ENCODE measurements at regions not wholly inside any gene's neighbourhood (a gene's known extent, or its start where the extent isn't known, plus 50 kb on each side); places are given as distances from the start of the nearest gene placed in this dataset.

- no peak for TF ChIP-seq CTCF (IDR thresholded peaks at IDR 0.05; ENCODE audit: low read depth, low read length)
- H3K27me3 ChIP-seq, result no peaks in the 10 kb centered on the region
- no peak overlapping the region for H3K27ac ChIP-seq
- H3K36me3 ChIP-seq, result no peaks in the 10 kb centered on the region
- no peaks in the 10 kb centered on the region for H3K9me3 ChIP-seq (ENCODE audit: low read depth)
- no peak overlapping the region for H3K4me3 ChIP-seq
- no peaks in the 10 kb centered on the region for H3K4me1 ChIP-seq (ENCODE audit: low read depth)
- no peak for DNase-seq (ENCODE audit: low read depth in 1 of 2, low spot score in 1 of 2)
Measured at GRCh38 chr3:178916223-178916622, 155.4 kb downstream of the ZMAT3 start.

DNA sequence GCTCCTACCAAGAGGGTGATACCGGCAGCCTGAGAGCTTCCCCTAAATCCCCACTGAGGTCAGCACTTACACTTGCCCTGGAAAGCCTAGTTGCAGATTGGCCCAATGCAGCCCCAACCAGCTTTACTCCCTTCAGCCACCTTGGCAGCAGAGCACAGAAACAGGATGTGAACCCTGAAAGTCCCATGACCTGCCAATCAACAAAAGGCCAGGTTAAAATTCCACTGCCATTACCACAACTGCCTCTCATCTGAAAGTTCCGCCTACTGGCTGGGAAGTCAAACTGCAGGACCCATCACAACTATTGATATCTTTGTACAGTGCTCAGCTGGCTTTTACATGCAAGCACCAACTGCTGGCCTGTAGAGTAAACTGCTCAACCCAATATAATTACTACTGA lies 156.2 kb downstream of the ZMAT3 start:
- Histone ChIP-seq H3K36me3 (no peaks in the 10 kb centered on the region), H3K4me1 (ENCODE audit: low read depth) (no peaks in the 10 kb centered on the region), H3K27ac (no peak overlapping the region), H3K4me3 (no peak overlapping the region), H3K27me3 (no peaks in the 10 kb centered on the region), H3K9me3 (ENCODE audit: low read depth) (no peaks in the 10 kb centered on the region)
- no peak for DNase-seq (ENCODE audit: low read depth in 1 of 2, low spot score in 1 of 2)
- no peak for TF ChIP-seq CTCF (IDR thresholded peaks at IDR 0.05; ENCODE audit: low read depth, low read length)

- no peaks in the 10 kb centered on the region for H3K4me1 ChIP-seq (ENCODE audit: low read depth)
- H3K36me3 ChIP-seq, result no peaks in the 10 kb centered on the region
- no peaks in the 10 kb centered on the region for H3K9me3 ChIP-seq (ENCODE audit: low read depth)
- no peak for TF ChIP-seq CTCF (IDR thresholded peaks at IDR 0.05; ENCODE audit: low read depth, low read length)
- H3K27ac ChIP-seq, result no peak overlapping the region
- no peak overlapping the region for H3K4me3 ChIP-seq
- H3K27me3 ChIP-seq, result no peaks in the 10 kb centered on the region
- DNase-seq (ENCODE audit: low read depth in 1 of 2, low spot score in 1 of 2), result no peak
Measured at GRCh38 chr3:178907081-178907480, 164.5 kb downstream of the ZMAT3 start.

DNA sequence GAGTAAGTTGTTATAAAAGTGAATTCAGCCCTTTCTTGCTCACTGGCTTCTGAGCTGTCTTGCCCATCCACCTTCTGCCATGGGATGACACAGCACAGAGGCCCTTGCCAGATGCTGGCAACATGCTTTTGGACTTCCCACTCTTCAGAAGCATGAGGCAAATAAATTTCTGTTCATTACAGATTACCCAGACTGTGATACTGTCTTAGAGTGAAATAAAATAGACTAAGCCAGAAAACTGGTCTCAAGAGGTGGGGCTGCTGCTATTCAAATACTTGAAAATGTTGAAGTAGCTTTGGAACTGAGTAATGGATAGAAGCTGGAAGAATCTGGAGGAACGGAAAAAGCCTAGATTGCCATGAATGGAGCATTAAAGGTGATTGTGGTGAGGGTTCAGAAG lies 170.4 kb downstream of the ZMAT3 start:
- no peak for DNase-seq (ENCODE audit: low read depth in 1 of 2, low spot score in 1 of 2)
- H3K4me3 ChIP-seq, result no peak overlapping the region
- TF ChIP-seq CTCF (IDR thresholded peaks at IDR 0.05; ENCODE audit: low read depth, low read length), result no peak
- no peaks in the 10 kb centered on the region for H3K27me3 ChIP-seq
- no peaks in the 10 kb centered on the region for H3K36me3 ChIP-seq
- no peak overlapping the region for H3K27ac ChIP-seq
- H3K4me1 ChIP-seq (ENCODE audit: low read depth), result no peaks in the 10 kb centered on the region
- H3K9me3 ChIP-seq (ENCODE audit: low read depth), result no peaks in the 10 kb centered on the region

DNA sequence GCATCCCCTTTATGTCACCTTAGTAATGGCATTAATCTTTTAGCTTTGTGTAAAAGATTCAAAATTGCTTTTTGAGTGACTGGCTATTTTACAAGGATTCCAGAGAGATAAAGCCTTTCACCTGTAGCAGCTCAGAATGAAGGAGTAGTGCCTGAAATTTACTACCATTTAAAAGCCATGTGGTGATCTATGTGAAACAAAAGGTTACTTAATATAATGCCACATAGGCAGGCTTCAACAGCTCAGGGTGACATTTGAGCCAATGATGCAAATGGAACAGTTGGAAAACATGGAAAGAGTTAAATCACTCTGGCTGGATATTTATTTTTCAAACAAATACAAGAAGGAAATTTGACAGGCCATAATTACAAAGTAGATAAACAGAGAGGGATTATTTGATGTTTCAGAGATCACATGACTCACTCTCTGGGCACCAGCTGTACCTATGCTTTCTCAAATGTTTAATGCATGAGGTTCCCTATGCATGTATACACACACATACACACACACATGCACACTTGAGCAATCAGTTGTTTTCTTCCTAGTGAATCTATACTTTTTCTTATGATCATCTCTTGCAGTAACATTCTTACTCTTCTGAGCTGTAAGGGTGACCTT lies 171.5 kb downstream of the ZMAT3 start:
- TF ChIP-seq CTCF (IDR thresholded peaks at IDR 0.05; ENCODE audit: low read depth, low read length), result no peak
- Histone ChIP-seq H3K27me3 (no peaks in the 10 kb centered on the region), H3K4me3 (no peak overlapping the region), H3K4me1 (ENCODE audit: low read depth) (no peaks in the 10 kb centered on the region), H3K36me3 (no peaks in the 10 kb centered on the region), H3K9me3 (ENCODE audit: low read depth) (no peaks in the 10 kb centered on the region), H3K27ac (no peak overlapping the region)
- DNase-seq (ENCODE audit: low read depth in 1 of 2, low spot score in 1 of 2), result no peak
